Liver (tissue), 8 donors: ENCODE measurements at regions not wholly inside any gene's neighbourhood (a gene's known extent, or its start where the extent isn't known, plus 50 kb on each side); places are given as distances from the start of the nearest gene placed in this dataset.

ENCODE experiments used
- DNase-seq: peaks from one replicate; pipeline ENCODE4 v3.0.0-alpha.2; 2017; ENCODE audit warnings: low spot score
- H3K27ac ChIP-seq, 2 donors: one replicate each; pipeline ENCODE4 v1.7.0; 2013; ENCODE audit warnings: inconsistent platforms in 2 of 2, low read length in 2 of 2, control low read depth in 1 of 2, low read depth in 1 of 2, mild to moderate bottlenecking in 1 of 2
- H3K27me3 ChIP-seq, 4 donors: one replicate each; pipeline versions ENCODE4 v1.6.1 to v1.7.0; 2013; ENCODE audit warnings: low read length in 3 of 4, inconsistent platforms in 1 of 4, mild to moderate bottlenecking in 1 of 4, moderate library complexity in 1 of 4; ENCODE audit not compliant: control insufficient read depth in 4 of 4, insufficient read depth in 4 of 4
- H3K36me3 ChIP-seq, 4 donors: one replicate each; pipeline versions ENCODE4 v1.6.1 to v1.7.0; 2013; ENCODE audit warnings: low read length in 3 of 4, mild to moderate bottlenecking in 3 of 4, low read depth in 1 of 4, moderate library complexity in 1 of 4; ENCODE audit not compliant: control insufficient read depth in 4 of 4, insufficient read depth in 3 of 4
- H3K4me1 ChIP-seq, 4 donors: one replicate each; pipeline versions ENCODE4 v1.6.1 to v1.7.0; 2013; ENCODE audit warnings: low read length in 3 of 4, mild to moderate bottlenecking in 3 of 4, moderate library complexity in 1 of 4; ENCODE audit not compliant: control insufficient read depth in 4 of 4, insufficient read depth in 4 of 4
- H3K4me3 ChIP-seq, 3 donors: one replicate each; pipeline versions ENCODE4 v1.6.1 to v1.7.0; 2013; ENCODE audit warnings: low read length in 3 of 3, control low read depth in 1 of 3, low read depth in 1 of 3, mild to moderate bottlenecking in 1 of 3
- H3K9ac ChIP-seq, 2 donors: one replicate each; pipeline ENCODE4 v1.7.0; 2013; ENCODE audit warnings: low read length in 2 of 2, mild to moderate bottlenecking in 2 of 2, moderate library complexity in 2 of 2, control low read depth in 1 of 2, low read depth in 1 of 2
- H3K9me3 ChIP-seq, 4 donors: one replicate each; pipeline versions ENCODE4 v1.6.1 to v1.7.0; 2013; ENCODE audit warnings: low read length in 3 of 4; ENCODE audit not compliant: control insufficient read depth in 4 of 4
- EGR1 ChIP-seq, 2 donors: IDR thresholded peaks; 2 replicates each; pipeline ENCODE4 v1.6.1; 2016 to 2018; ENCODE audit warnings: antibody characterized with exemption in 2 of 2, low read depth in 2 of 2
- FOXA1 ChIP-seq: IDR thresholded peaks from 2 replicates; pipeline ENCODE4 v1.6.1; 2016; ENCODE audit warnings: antibody characterized with exemption
- FOXA2 ChIP-seq: IDR thresholded peaks from 2 replicates; pipeline ENCODE4 v1.6.1; 2016; ENCODE audit warnings: antibody characterized with exemption
- GABPA ChIP-seq, 2 donors: IDR thresholded peaks in 1 of 2; conservative IDR thresholded peaks in 1 of 2; 2 replicates each; pipeline ENCODE4 v1.6.1; 2016; ENCODE audit warnings: antibody characterized with exemption in 2 of 2, mild to moderate bottlenecking in 1 of 2, moderate library complexity in 1 of 2
- HNF4A ChIP-seq, 2 donors: conservative IDR thresholded peaks; 2 replicates each; pipeline ENCODE4 v1.6.1; 2016; ENCODE audit warnings: antibody characterized with exemption in 2 of 2, mild to moderate bottlenecking in 2 of 2
- HNF4G ChIP-seq: IDR thresholded peaks from 2 replicates; pipeline ENCODE4 v1.6.1; 2016; ENCODE audit warnings: antibody characterized with exemption
- JUND ChIP-seq, 2 donors: IDR thresholded peaks; 2 replicates each; pipeline ENCODE4 v1.6.1; 2016; ENCODE audit warnings: antibody characterized with exemption in 2 of 2
- RAD21 ChIP-seq, 2 donors: IDR thresholded peaks; 2 replicates each; pipeline ENCODE4 v1.6.1; 2016; ENCODE audit warnings: antibody characterized with exemption in 2 of 2, mild to moderate bottlenecking in 2 of 2
- RXRA ChIP-seq, 2 donors: IDR thresholded peaks; 2 replicates each; pipeline ENCODE4 v1.6.1; 2017 to 2018; ENCODE audit warnings: antibody characterized with exemption in 2 of 2, mild to moderate bottlenecking in 1 of 2
- SP1 ChIP-seq: IDR thresholded peaks from 2 replicates; pipeline ENCODE4 v1.6.1; 2018; ENCODE audit warnings: antibody characterized with exemption, mild to moderate bottlenecking
- WGBS: extraction: QIAGEN DNeasy Blood & Tissue Kit; methylation state at CpG from one replicate; pipeline ENCODE4 v1.1.7; 2013; 5-methylcytosine and 5-hydroxymethylcytosine counted together
- TF ChIP-seq, protein P1 (sequence below): IDR thresholded peaks from 2 replicates; pipeline ENCODE4 v1.6.1; 2016; ENCODE audit warnings: antibody characterized with exemption
- TF ChIP-seq, protein P2 (sequence below): fragments of 150-350 bp; IDR thresholded peaks from 2 replicates; pipeline ENCODE4 v1.5.1; 2017; ENCODE audit warnings: improper control_type of control experiment, low read depth, low read length; ENCODE audit not compliant: missing input control
- TF ChIP-seq, protein P3 (sequence below): IDR thresholded peaks from 2 replicates; pipeline ENCODE4 v1.6.1; 2016; ENCODE audit warnings: antibody characterized with exemption
- TF ChIP-seq, protein P4 (sequence below): IDR thresholded peaks from 2 replicates; pipeline ENCODE4 v1.6.1; 2016; ENCODE audit warnings: antibody characterized with exemption, mild to moderate bottlenecking
- donor health status: healthy.
- donor health status: healthy.
- donor health status: healthy.
- donor health status: healthy.
- donor health status: healthy.

DNA sequence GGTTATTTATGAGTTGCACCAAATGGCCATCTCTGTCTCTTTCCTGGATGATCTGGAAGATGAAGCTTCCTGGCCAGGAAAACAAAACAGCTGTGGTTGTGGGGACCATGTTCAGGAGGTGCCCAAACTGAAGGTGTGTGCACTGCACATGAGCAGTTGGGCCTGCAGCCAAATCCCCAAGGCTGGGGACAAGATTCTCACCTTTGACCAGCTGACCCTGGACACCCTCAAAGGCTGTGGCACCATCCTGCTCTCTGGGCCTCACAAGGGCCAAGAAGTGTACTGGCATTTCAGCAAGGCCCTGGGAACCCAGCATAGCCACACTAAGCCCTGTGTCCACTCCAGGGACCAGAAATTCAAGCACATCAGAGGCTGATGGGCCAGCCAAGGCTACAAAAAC, 84.2 kb downstream of the KCNRG start:
- H3K27me3 ChIP-seq, result no peaks in the 10 kb centered on the region
- H3K36me3 ChIP-seq, result no peaks in the 10 kb centered on the region
- H3K4me1 ChIP-seq, result peaks cover 0 to 6% (median 2%) of the 10 kb centered on the region in 4 donors
- H3K9me3 ChIP-seq, result no peaks in the 10 kb centered on the region
- DNase-seq, result no peak
- H3K9ac ChIP-seq, result no peak overlapping the region
- H3K4me3 ChIP-seq, result no peak overlapping the region
- TF ChIP-seq EGR1 (IDR thresholded peaks at IDR 0.05; ENCODE audit: low read depth in 2 of 2), result no peak
- TF ChIP-seq RXRA (IDR thresholded peaks at IDR 0.05), result peak; percentile 25 to 45
- H3K27ac ChIP-seq, result no peak overlapping the region

DNA sequence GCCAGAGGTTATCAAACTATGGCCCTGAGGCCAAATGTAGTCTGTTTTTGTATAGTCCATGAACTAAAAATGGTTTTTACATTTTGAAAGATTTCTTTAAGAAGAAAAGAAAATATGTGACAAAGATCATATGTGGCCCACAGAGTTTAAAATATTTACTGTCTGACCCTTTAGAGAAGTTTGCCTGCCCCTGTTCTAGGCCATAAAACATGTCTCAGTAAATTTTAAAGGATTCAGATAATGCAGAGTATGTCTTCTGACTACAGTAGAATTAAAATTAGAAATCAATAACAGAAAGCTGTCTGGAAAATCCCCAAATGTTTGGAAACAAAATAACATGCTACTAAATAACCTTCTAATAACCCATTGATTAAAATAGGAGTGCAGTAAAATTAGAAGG, 86.3 kb downstream of the KCNRG start:
- Histone ChIP-seq H3K4me1 (peaks cover 0 to 6% (median 2%) of the 10 kb centered on the region in 4 donors), H3K36me3 (no peaks in the 10 kb centered on the region), H3K9ac (no peak overlapping the region), H3K27ac (no peak overlapping the region), H3K27me3 (no peaks in the 10 kb centered on the region), H3K4me3 (no peak overlapping the region), H3K9me3 (no peaks in the 10 kb centered on the region)
- no peak for DNase-seq
- TF ChIP-seq RXRA (IDR thresholded peaks at IDR 0.05), result no peak
- no peak for TF ChIP-seq FOXA2
- TF ChIP-seq, protein P1, sequence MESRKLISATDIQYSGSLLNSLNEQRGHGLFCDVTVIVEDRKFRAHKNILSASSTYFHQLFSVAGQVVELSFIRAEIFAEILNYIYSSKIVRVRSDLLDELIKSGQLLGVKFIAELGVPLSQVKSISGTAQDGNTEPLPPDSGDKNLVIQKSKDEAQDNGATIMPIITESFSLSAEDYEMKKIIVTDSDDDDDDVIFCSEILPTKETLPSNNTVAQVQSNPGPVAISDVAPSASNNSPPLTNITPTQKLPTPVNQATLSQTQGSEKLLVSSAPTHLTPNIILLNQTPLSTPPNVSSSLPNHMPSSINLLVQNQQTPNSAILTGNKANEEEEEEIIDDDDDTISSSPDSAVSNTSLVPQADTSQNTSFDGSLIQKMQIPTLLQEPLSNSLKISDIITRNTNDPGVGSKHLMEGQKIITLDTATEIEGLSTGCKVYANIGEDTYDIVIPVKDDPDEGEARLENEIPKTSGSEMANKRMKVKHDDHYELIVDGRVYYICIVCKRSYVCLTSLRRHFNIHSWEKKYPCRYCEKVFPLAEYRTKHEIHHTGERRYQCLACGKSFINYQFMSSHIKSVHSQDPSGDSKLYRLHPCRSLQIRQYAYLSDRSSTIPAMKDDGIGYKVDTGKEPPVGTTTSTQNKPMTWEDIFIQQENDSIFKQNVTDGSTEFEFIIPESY, result no peak
- TF ChIP-seq FOXA1, result no peak
- TF ChIP-seq SP1, result no peak
- TF ChIP-seq, protein P2, sequence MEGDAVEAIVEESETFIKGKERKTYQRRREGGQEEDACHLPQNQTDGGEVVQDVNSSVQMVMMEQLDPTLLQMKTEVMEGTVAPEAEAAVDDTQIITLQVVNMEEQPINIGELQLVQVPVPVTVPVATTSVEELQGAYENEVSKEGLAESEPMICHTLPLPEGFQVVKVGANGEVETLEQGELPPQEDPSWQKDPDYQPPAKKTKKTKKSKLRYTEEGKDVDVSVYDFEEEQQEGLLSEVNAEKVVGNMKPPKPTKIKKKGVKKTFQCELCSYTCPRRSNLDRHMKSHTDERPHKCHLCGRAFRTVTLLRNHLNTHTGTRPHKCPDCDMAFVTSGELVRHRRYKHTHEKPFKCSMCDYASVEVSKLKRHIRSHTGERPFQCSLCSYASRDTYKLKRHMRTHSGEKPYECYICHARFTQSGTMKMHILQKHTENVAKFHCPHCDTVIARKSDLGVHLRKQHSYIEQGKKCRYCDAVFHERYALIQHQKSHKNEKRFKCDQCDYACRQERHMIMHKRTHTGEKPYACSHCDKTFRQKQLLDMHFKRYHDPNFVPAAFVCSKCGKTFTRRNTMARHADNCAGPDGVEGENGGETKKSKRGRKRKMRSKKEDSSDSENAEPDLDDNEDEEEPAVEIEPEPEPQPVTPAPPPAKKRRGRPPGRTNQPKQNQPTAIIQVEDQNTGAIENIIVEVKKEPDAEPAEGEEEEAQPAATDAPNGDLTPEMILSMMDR, result no peak
- no peak for TF ChIP-seq RAD21 (IDR thresholded peaks at IDR 0.05)

DNA sequence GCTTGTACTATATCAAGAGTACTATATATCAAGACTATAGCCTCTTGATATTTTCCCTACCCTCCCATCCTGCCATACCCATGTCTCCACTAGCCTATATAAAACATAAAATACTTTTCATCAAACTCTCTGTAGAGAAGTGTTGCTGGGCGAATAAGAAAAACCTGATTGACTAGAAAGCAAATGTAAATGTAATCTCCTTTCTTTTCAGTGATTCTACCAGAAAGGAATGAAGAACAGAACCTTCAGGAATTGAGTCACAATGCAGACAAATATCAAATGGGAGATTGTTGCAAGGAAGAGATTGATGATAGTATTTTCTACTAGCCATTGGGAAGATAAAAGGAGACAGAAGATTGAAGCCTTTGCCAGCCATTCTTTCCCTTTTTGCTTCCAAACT, 89.2 kb downstream of the KCNRG start:
- DNase-seq, result no peak
- H3K27me3 ChIP-seq, result no peaks in the 10 kb centered on the region
- TF ChIP-seq HNF4A (conservative IDR thresholded peaks at IDR 0.05), result no peak
- TF ChIP-seq, protein P2, result no peak
- TF ChIP-seq GABPA (IDR thresholded peaks at IDR 0.05 in 1 of 2, conservative IDR thresholded peaks at IDR 0.05 in 1 of 2), result no peak
- TF ChIP-seq, protein P3, sequence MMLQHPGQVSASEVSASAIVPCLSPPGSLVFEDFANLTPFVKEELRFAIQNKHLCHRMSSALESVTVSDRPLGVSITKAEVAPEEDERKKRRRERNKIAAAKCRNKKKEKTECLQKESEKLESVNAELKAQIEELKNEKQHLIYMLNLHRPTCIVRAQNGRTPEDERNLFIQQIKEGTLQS, result no peak
- TF ChIP-seq RAD21 (IDR thresholded peaks at IDR 0.05), result no peak
- no peak for TF ChIP-seq JUND (IDR thresholded peaks at IDR 0.05)
- TF ChIP-seq HNF4G, result no peak
- TF ChIP-seq, protein P4, sequence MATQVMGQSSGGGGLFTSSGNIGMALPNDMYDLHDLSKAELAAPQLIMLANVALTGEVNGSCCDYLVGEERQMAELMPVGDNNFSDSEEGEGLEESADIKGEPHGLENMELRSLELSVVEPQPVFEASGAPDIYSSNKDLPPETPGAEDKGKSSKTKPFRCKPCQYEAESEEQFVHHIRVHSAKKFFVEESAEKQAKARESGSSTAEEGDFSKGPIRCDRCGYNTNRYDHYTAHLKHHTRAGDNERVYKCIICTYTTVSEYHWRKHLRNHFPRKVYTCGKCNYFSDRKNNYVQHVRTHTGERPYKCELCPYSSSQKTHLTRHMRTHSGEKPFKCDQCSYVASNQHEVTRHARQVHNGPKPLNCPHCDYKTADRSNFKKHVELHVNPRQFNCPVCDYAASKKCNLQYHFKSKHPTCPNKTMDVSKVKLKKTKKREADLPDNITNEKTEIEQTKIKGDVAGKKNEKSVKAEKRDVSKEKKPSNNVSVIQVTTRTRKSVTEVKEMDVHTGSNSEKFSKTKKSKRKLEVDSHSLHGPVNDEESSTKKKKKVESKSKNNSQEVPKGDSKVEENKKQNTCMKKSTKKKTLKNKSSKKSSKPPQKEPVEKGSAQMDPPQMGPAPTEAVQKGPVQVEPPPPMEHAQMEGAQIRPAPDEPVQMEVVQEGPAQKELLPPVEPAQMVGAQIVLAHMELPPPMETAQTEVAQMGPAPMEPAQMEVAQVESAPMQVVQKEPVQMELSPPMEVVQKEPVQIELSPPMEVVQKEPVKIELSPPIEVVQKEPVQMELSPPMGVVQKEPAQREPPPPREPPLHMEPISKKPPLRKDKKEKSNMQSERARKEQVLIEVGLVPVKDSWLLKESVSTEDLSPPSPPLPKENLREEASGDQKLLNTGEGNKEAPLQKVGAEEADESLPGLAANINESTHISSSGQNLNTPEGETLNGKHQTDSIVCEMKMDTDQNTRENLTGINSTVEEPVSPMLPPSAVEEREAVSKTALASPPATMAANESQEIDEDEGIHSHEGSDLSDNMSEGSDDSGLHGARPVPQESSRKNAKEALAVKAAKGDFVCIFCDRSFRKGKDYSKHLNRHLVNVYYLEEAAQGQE, result no peak
- 100% methylated on average over 1 of the region's 1 CpG for WGBS
- no peak overlapping the region for H3K4me3 ChIP-seq
- peaks cover 0 to 2% (median 0%) of the 10 kb centered on the region in 4 donors for H3K36me3 ChIP-seq
- no peaks in the 10 kb centered on the region for H3K9me3 ChIP-seq
- H3K4me1 ChIP-seq, result peaks cover 0 to 5% (median 1%) of the 10 kb centered on the region in 4 donors
- no peak overlapping the region for H3K27ac ChIP-seq
- H3K9ac ChIP-seq, result no peak overlapping the region
